GM23338 (cell line): ENCODE measurements at regions not wholly inside any gene's neighbourhood (a gene's known extent, or its start where the extent isn't known, plus 50 kb on each side); places are given as distances from the start of the nearest gene placed in this dataset.

ENCODE experiments used
- ATAC-seq: fragments of 200-7000 bp; cut with Tn5 transposase; 3 replicates; pipeline ENCODE4 v1.9.1; 2020
- DNase-seq: peaks from one replicate; pipeline ENCODE4 v3.0.0-alpha.2; 2015; ENCODE audit warnings: low spot score
- H2AFZ ChIP-seq: fragments of 200-600 bp; sonication (generic); 2 replicates; pipeline ENCODE4 v1.8.0; 2016; ENCODE audit warnings: antibody characterized with exemption, mild to moderate bottlenecking, moderate library complexity
- H3F3A ChIP-seq: fragments of 200-600 bp; sonication (generic); replicated peaks from 2 replicates; pipeline ENCODE4 v1.8.0; 2017; ENCODE audit warnings: antibody characterized with exemption, mixed run types, low read depth
- H3K27ac ChIP-seq: fragments of 200-600 bp; sonication (generic); 2 replicates; pipeline ENCODE4 v1.6.1; 2016; ENCODE audit warnings: low read depth
- H3K27me3 ChIP-seq: fragments of 200-600 bp; sonication (generic); 2 replicates; pipeline ENCODE4 v1.8.0; 2016; ENCODE audit warnings: mild to moderate bottlenecking, mixed run types, moderate library complexity; ENCODE audit not compliant: insufficient read depth
- H3K36me3 ChIP-seq: fragments of 200-600 bp; sonication (generic); 2 replicates; pipeline ENCODE4 v1.8.0; 2016; ENCODE audit warnings: mild to moderate bottlenecking; ENCODE audit not compliant: insufficient read depth
- H3K4me1 ChIP-seq: fragments of 200-600 bp; sonication (generic); 2 replicates; pipeline ENCODE4 v1.8.0; 2016; ENCODE audit warnings: mild to moderate bottlenecking, moderate library complexity; ENCODE audit not compliant: insufficient read depth
- H3K4me2 ChIP-seq: fragments of 200-600 bp; sonication (generic); 2 replicates; pipeline ENCODE4 v1.7.1; 2017; ENCODE audit warnings: mixed run types
- H3K4me3 ChIP-seq: fragments of 200-600 bp; sonication (generic); 2 replicates; pipeline ENCODE4 v1.6.1; 2016; ENCODE audit warnings: mixed run types
- H3K79me2 ChIP-seq: fragments of 200-600 bp; sonication (generic); replicated peaks from 2 replicates; pipeline ENCODE4 v1.8.0; 2017; ENCODE audit warnings: mild to moderate bottlenecking; ENCODE audit not compliant: insufficient read depth
- H3K9me2 ChIP-seq: fragments of 200-600 bp; sonication (generic); 2 replicates; pipeline ENCODE4 v1.8.0; 2017; ENCODE audit not compliant: insufficient read depth
- H4K20me1 ChIP-seq: fragments of 200-600 bp; sonication (generic); replicated peaks from 2 replicates; pipeline ENCODE4 v1.8.0; 2017; ENCODE audit warnings: mild to moderate bottlenecking; ENCODE audit not compliant: insufficient read depth
- H3K27ac Mint-ChIP-seq: 2 replicates; pipeline ENCODE4 v1.8.0; 2020; ENCODE audit warnings: inconsistent platforms, mild to moderate bottlenecking, moderate library complexity, mixed read lengths
- H3K27me3 Mint-ChIP-seq: 3 replicates; pipeline ENCODE4 v1.8.0; 2022; ENCODE audit warnings: low read depth, mild to moderate bottlenecking, moderate library complexity, mixed read lengths, inconsistent platforms; ENCODE audit not compliant: insufficient read depth, poor library complexity
- H3K36me3 Mint-ChIP-seq: 3 replicates; pipeline ENCODE4 v1.8.0; 2021; ENCODE audit warnings: low read depth, mild to moderate bottlenecking, inconsistent platforms, moderate library complexity, mixed read lengths
- H3K4me1 Mint-ChIP-seq: 3 replicates; pipeline ENCODE4 v1.8.0; 2020; ENCODE audit warnings: mild to moderate bottlenecking, inconsistent platforms, mixed read lengths
- H3K4me3 Mint-ChIP-seq: 3 replicates; pipeline ENCODE4 v1.8.0; 2021; ENCODE audit warnings: moderate library complexity, mild to moderate bottlenecking, inconsistent platforms, mixed read lengths
- H3K9me3 Mint-ChIP-seq: 3 replicates; pipeline ENCODE4 v1.8.0; 2020; ENCODE audit warnings: moderate library complexity, mild to moderate bottlenecking, inconsistent platforms, mixed read lengths
- CREB1 ChIP-seq: fragments of 250-450 bp; sonication (Bioruptor Pico); IDR thresholded peaks from 2 replicates; pipeline ENCODE4 v1.5.0; 2020; ENCODE audit warnings: low read depth, mild to moderate bottlenecking, moderate library complexity
- ETS1 ChIP-seq: IDR thresholded peaks from 2 replicates; pipeline ENCODE4 v1.6.1; 2016; ENCODE audit warnings: antibody characterized with exemption
- JUNB ChIP-seq: IDR thresholded peaks from one replicate; pipeline ENCODE4 v1.6.1; 2016; ENCODE audit warnings: antibody characterized with exemption; ENCODE audit not compliant: unreplicated experiment
- NANOG ChIP-seq: IDR thresholded peaks from 2 replicates; pipeline ENCODE4 v1.6.1; 2016; ENCODE audit warnings: antibody characterized with exemption, borderline replicate concordance
- POLR2AphosphoS5 ChIP-seq: IDR thresholded peaks from 2 replicates; pipeline ENCODE4 v1.6.1; 2016; ENCODE audit warnings: antibody characterized with exemption, low read depth
- REST ChIP-seq: IDR thresholded peaks from one replicate; pipeline ENCODE4 v1.6.1; 2018; ENCODE audit warnings: antibody characterized with exemption; ENCODE audit not compliant: unreplicated experiment
- STAT1 ChIP-seq: IDR thresholded peaks from one replicate; pipeline ENCODE4 v1.6.1; 2016; ENCODE audit warnings: antibody characterized with exemption; ENCODE audit not compliant: unreplicated experiment
- ZNF331 ChIP-seq: fragments of 250-450 bp; sonication (Bioruptor Pico); IDR thresholded peaks from 2 replicates; pipeline ENCODE4 v1.5.0; 2020; ENCODE audit warnings: low read depth, mild to moderate bottlenecking, moderate library complexity
- TF ChIP-seq, protein P1 (sequence below): fragments of 250-450 bp; sonication (Bioruptor Pico); IDR thresholded peaks from 2 replicates; pipeline ENCODE4 v1.5.0; 2020; ENCODE audit warnings: mild to moderate bottlenecking, moderate library complexity

DNA sequence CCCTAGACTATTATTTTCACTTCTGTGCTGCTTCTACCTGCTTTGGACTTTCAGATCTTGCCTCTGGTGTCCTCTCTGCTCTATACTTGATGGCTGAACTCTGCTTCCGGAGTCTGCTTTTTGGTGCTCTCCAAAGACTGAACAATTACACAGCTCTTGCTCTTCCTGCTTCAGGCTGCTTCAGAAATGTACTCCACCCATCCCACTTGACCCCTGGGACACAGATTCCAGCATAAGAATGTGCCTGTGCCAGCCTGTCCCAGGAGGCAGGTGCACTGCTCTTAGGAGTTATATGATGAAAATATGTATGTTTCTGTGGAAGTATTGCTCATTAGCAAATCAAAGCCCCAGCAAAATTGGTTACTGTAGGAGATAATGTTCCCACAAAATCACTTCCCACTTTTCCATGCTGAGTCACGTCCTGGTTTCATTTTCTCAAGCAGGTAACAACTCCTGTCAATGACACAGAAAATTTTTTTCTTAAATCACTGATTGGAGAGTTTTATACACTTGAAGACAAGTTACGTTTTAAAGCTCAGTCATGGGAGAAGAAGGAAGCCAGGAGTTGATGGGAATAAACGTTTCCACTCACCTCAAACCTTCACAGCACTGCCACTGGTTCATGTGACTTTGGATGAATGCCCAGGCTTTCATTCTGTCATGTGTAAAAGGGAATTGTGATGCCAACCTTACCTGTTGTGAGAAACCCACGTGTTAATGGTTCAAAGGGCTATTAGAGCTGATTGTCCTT is 239.4 kb upstream of the ZPLD1 start (continued):
- TF ChIP-seq REST: no peak
- no peak for TF ChIP-seq ETS1
- TF ChIP-seq CREB1: no peak
- TF ChIP-seq ZNF331 (CRISPR knock-in tag): no peak
- TF ChIP-seq JUNB: no peak

- H3K4me3 ChIP-seq: no peak overlapping the region
- no peak overlapping the region for H3K4me2 ChIP-seq
- H3F3A ChIP-seq: no peaks in the 10 kb centered on the region
- peaks cover 3% of the 10 kb centered on the region for H3K27me3 Mint-ChIP-seq
- no peaks in the 10 kb centered on the region for H4K20me1 ChIP-seq
- H2AFZ ChIP-seq: no peak overlapping the region
- H3K36me3 ChIP-seq: no peaks in the 10 kb centered on the region
- no peaks in the 10 kb centered on the region for H3K36me3 Mint-ChIP-seq
- no peaks in the 10 kb centered on the region for H3K27me3 ChIP-seq
- ATAC-seq (no peak), DNase-seq (no peak)
- TF ChIP-seq, protein P1, sequence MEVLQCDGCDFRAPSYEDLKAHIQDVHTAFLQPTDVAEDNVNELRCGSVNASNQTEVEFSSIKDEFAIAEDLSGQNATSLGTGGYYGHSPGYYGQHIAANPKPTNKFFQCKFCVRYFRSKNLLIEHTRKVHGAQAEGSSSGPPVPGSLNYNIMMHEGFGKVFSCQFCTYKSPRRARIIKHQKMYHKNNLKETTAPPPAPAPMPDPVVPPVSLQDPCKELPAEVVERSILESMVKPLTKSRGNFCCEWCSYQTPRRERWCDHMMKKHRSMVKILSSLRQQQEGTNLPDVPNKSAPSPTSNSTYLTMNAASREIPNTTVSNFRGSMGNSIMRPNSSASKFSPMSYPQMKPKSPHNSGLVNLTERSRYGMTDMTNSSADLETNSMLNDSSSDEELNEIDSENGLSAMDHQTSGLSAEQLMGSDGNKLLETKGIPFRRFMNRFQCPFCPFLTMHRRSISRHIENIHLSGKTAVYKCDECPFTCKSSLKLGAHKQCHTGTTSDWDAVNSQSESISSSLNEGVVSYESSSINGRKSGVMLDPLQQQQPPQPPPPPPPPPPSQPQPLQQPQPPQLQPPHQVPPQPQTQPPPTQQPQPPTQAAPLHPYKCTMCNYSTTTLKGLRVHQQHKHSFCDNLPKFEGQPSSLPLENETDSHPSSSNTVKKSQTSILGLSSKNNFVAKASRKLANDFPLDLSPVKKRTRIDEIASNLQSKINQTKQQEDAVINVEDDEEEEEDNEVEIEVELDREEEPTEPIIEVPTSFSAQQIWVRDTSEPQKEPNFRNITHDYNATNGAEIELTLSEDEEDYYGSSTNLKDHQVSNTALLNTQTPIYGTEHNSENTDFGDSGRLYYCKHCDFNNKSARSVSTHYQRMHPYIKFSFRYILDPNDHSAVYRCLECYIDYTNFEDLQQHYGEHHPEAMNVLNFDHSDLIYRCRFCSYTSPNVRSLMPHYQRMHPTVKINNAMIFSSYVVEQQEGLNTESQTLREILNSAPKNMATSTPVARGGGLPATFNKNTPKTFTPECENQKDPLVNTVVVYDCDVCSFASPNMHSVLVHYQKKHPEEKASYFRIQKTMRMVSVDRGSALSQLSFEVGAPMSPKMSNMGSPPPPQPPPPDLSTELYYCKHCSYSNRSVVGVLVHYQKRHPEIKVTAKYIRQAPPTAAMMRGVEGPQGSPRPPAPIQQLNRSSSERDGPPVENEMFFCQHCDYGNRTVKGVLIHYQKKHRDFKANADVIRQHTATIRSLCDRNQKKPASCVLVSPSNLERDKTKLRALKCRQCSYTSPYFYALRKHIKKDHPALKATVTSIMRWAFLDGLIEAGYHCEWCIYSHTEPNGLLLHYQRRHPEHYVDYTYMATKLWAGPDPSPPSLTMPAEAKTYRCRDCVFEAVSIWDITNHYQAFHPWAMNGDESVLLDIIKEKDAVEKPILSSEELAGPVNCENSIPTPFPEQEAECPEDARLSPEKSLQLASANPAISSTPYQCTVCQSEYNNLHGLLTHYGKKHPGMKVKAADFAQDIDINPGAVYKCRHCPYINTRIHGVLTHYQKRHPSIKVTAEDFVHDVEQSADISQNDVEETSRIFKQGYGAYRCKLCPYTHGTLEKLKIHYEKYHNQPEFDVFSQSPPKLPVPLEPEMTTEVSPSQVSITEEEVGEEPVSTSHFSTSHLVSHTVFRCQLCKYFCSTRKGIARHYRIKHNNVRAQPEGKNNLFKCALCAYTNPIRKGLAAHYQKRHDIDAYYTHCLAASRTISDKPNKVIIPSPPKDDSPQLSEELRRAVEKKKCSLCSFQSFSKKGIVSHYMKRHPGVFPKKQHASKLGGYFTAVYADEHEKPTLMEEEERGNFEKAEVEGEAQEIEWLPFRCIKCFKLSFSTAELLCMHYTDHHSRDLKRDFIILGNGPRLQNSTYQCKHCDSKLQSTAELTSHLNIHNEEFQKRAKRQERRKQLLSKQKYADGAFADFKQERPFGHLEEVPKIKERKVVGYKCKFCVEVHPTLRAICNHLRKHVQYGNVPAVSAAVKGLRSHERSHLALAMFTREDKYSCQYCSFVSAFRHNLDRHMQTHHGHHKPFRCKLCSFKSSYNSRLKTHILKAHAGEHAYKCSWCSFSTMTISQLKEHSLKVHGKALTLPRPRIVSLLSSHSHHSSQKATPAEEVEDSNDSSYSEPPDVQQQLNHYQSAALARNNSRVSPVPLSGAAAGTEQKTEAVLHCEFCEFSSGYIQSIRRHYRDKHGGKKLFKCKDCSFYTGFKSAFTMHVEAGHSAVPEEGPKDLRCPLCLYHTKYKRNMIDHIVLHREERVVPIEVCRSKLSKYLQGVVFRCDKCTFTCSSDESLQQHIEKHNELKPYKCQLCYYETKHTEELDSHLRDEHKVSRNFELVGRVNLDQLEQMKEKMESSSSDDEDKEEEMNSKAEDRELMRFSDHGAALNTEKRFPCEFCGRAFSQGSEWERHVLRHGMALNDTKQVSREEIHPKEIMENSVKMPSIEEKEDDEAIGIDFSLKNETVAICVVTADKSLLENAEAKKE (CRISPR knock-in tag): no peak
- TF ChIP-seq STAT1: no peak
- no peak for TF ChIP-seq ZNF331 (CRISPR knock-in tag)
- TF ChIP-seq NANOG: no peak
- no peak for TF ChIP-seq POLR2AphosphoS5
- TF ChIP-seq REST: no peak
- no peak for TF ChIP-seq JUNB
- 0 out of 3 replicates have a peak, but pooled peaks cover 2% of the 10 kb centered on the region for H3K4me1 Mint-ChIP-seq
- no peaks in the 10 kb centered on the region for H3K9me3 Mint-ChIP-seq
- H3K4me1 ChIP-seq: no peaks in the 10 kb centered on the region
- H3K79me2 ChIP-seq: no peaks in the 10 kb centered on the region
- no peak overlapping the region for H3K4me3 Mint-ChIP-seq
- H3K27ac ChIP-seq: no peak overlapping the region
- no peak overlapping the region for H3K27ac Mint-ChIP-seq
- no peaks in the 10 kb centered on the region for H3K9me2 ChIP-seq
Observed at GRCh38 chr3:102200126-102200525, 234.7 kb upstream of the ZPLD1 start.
